ENCODE measurements at regions not wholly inside any gene's neighbourhood (a gene's known extent, or its start where the extent isn't known, plus 50 kb on each side); places are given as distances from the start of the nearest gene placed in this dataset.
"Not testable (repeated sequence)": the region's sequence is repeated elsewhere in the genome, so short reads cannot be mapped to it uniquely, and the experiment has no call there.

DNA sequence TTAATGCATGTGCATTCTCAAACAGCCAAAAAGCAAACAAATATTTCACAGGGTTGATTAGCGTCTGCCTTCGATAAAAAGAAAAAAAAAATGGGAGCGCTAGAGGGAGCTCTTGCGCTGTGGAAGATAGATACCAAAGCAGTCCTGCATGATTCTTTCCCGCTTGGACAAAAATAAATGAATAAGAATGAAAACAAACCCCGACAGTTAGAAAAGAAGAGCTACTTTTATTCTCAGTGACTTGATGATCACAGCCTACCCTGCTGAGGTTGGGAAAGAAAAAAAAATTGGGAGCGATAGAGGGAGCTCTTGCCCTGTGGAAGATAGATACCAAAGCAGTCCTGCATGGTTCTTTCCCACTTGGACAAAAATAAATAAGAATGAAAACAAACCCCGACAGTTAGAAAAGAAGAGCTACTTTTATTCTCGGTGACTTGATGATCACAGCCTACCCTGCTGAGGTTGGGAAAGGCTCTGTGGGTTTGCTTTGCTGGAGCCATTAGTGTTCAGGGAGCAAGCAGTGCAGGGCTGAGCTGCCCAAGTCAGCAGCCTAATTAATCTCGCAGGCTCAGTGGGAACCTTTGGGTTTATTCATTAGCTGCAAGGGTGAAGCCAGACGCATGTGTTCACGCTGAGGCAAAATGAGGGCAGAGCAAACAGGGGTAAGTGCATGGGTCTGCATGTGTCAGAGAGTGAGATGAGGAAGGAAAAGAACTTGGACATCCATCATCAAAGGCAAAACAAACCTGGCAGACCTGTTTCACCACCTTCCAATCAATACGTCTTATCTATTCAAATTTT lies 249.3 kb upstream of the PRKX start:
- Histone ChIP-seq H3K4me3 (ENCODE audit: insufficient read length, low read depth) (no peak overlapping the region), H3K9ac (ENCODE audit: insufficient read length, low read depth) (no peak overlapping the region), H3K27me3 (ENCODE audit: insufficient read depth, insufficient read length) (no peaks in the 10 kb centered on the region), H3K9me3 (ENCODE audit: insufficient read depth, low read length) (no peaks in the 10 kb centered on the region), H3K36me3 (ENCODE audit: insufficient read depth, insufficient read length, low read length) (no peaks in the 10 kb centered on the region), H3K4me1 (ENCODE audit: insufficient read depth, insufficient read length) (no peaks in the 10 kb centered on the region)
- TF ChIP-seq SUZ12 (IDR thresholded peaks at IDR 0.05; ENCODE audit: extremely low read depth, insufficient read depth, insufficient read length) (no peak), ZNF274 (IDR thresholded peaks at IDR 0.05; ENCODE audit: low read depth, low read length) (no peak), YY1 (IDR thresholded peaks at IDR 0.05; ENCODE audit: insufficient read depth, insufficient read length) (no peak)
- DNase-seq (ENCODE audit: low read depth, low spot score), result peak; percentile 30

- no peaks in the 10 kb centered on the region for H3K4me1 ChIP-seq (ENCODE audit: insufficient read depth, insufficient read length)
- DNase-seq (ENCODE audit: low read depth, low spot score), result no peak
- no peaks in the 10 kb centered on the region for H3K36me3 ChIP-seq (ENCODE audit: insufficient read depth, insufficient read length, low read length)
- no peak overlapping the region for H3K9ac ChIP-seq (ENCODE audit: insufficient read length, low read depth)
- H3K9me3 ChIP-seq (ENCODE audit: insufficient read depth, low read length), result no peaks in the 10 kb centered on the region
- H3K4me3 ChIP-seq (ENCODE audit: insufficient read length, low read depth), result no peak overlapping the region
- no peaks in the 10 kb centered on the region for H3K27me3 ChIP-seq (ENCODE audit: insufficient read depth, insufficient read length)
- TF ChIP-seq SUZ12 (IDR thresholded peaks at IDR 0.05; ENCODE audit: extremely low read depth, insufficient read depth, insufficient read length), result no peak
- TF ChIP-seq ZNF274 (IDR thresholded peaks at IDR 0.05; ENCODE audit: low read depth, low read length), result no peak
- TF ChIP-seq YY1 (IDR thresholded peaks at IDR 0.05; ENCODE audit: insufficient read depth, insufficient read length), result no peak
These were observed 247.5 kb upstream of the PRKX start for GRCh38 chrX:3960952-3961351.

GRCh38 chrX:3951859-3952258 lies 238.4 kb upstream of the PRKX start:
- H3K36me3 ChIP-seq (ENCODE audit: insufficient read depth, insufficient read length, low read length), result no peaks in the 10 kb centered on the region
- no peak overlapping the region for H3K9ac ChIP-seq (ENCODE audit: insufficient read length, low read depth)
- no peaks in the 10 kb centered on the region for H3K27me3 ChIP-seq (ENCODE audit: insufficient read depth, insufficient read length)
- H3K4me1 ChIP-seq (ENCODE audit: insufficient read depth, insufficient read length), result no peaks in the 10 kb centered on the region
- no peak for DNase-seq (ENCODE audit: low read depth, low spot score)
- H3K4me3 ChIP-seq (ENCODE audit: insufficient read length, low read depth), result no peak overlapping the region
- H3K9me3 ChIP-seq (ENCODE audit: insufficient read depth, low read length), result no peaks in the 10 kb centered on the region
- no peak for TF ChIP-seq SUZ12 (IDR thresholded peaks at IDR 0.05; ENCODE audit: extremely low read depth, insufficient read depth, insufficient read length)
- TF ChIP-seq ZNF274 (IDR thresholded peaks at IDR 0.05; ENCODE audit: low read depth, low read length), result no peak
- TF ChIP-seq YY1 (IDR thresholded peaks at IDR 0.05; ENCODE audit: insufficient read depth, insufficient read length), result no peak

DNA sequence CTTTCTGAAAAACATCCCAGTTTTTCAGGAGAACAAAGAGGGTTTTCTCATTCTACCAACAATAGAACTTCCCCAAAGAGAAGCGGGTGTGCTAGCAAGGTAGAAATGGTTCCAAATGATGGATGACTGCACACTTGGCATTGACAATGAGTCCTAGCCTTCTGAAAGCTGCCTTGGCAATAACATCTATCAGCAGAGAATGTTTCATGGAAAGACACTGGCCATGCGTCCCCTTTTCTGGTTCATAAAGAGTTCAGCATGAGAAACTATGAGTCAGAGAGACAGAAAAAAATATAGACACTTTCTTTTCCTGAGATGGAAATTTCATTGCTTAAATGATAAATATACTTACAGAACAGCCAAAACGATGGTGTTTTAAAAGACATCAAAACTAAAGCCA lies 236.9 kb upstream of the PRKX start:
- TF ChIP-seq ZNF274 (IDR thresholded peaks at IDR 0.05; ENCODE audit: low read depth, low read length), result no peak
- TF ChIP-seq YY1 (IDR thresholded peaks at IDR 0.05; ENCODE audit: insufficient read depth, insufficient read length), result no peak
- no peak for TF ChIP-seq SUZ12 (IDR thresholded peaks at IDR 0.05; ENCODE audit: extremely low read depth, insufficient read depth, insufficient read length)

GRCh38 chrX:3943965-3944364 lies 230.5 kb upstream of the PRKX start:
- Histone ChIP-seq H3K9ac (ENCODE audit: insufficient read length, low read depth) (no peak overlapping the region), H3K4me1 (ENCODE audit: insufficient read depth, insufficient read length) (no peaks in the 10 kb centered on the region), H3K36me3 (ENCODE audit: insufficient read depth, insufficient read length, low read length) (no peaks in the 10 kb centered on the region), H3K27me3 (ENCODE audit: insufficient read depth, insufficient read length) (no peaks in the 10 kb centered on the region), H3K4me3 (ENCODE audit: insufficient read length, low read depth) (no peak overlapping the region), H3K9me3 (ENCODE audit: insufficient read depth, low read length) (no peaks in the 10 kb centered on the region)
- TF ChIP-seq YY1 (IDR thresholded peaks at IDR 0.05; ENCODE audit: insufficient read depth, insufficient read length) (no peak), SUZ12 (IDR thresholded peaks at IDR 0.05; ENCODE audit: extremely low read depth, insufficient read depth, insufficient read length) (no peak), ZNF274 (IDR thresholded peaks at IDR 0.05; ENCODE audit: low read depth, low read length) (no peak)
- no peak for DNase-seq (ENCODE audit: low read depth, low spot score)

More for the DNA sequence above, 236.9 kb upstream of the PRKX start:
- DNase-seq (ENCODE audit: low read depth, low spot score), result no peak
- Histone ChIP-seq H3K9ac (ENCODE audit: insufficient read length, low read depth) (no peak overlapping the region), H3K4me1 (ENCODE audit: insufficient read depth, insufficient read length) (no peaks in the 10 kb centered on the region), H3K27me3 (ENCODE audit: insufficient read depth, insufficient read length) (no peaks in the 10 kb centered on the region), H3K36me3 (ENCODE audit: insufficient read depth, insufficient read length, low read length) (no peaks in the 10 kb centered on the region), H3K4me3 (ENCODE audit: insufficient read length, low read depth) (no peak overlapping the region), H3K9me3 (ENCODE audit: insufficient read depth, low read length) (no peaks in the 10 kb centered on the region)

DNA sequence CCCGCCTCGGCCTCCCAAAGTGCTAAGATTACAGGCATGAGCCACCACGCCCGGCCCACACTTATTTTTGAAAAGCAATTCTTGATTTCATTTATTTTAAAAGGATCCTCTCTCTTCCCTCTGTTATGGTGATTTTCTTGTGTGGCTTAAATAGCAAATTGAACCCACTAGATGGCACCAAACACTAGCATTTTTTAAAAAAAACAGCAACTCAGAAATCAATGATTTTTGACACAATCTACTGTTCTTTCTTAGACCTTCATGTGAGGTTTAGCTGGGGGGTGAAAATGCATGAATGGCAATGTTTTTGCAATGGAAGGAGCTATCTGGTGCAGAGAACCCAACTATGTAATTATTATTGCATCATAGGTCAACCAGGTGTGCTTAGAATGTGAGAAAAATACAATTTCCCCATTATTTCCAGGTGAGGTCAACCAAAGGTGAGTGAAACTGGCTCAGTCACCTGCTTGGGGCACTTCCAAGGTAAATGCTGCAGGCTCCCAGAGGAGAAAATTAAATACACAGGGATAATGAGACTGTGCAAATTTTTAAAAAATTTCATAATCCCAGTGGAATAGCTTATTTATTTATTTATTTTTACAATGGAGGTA lies 226.7 kb upstream of the PRKX start:
- Histone ChIP-seq H3K9me3 (ENCODE audit: insufficient read depth, low read length) (no peaks in the 10 kb centered on the region), H3K36me3 (ENCODE audit: insufficient read depth, insufficient read length, low read length) (no peaks in the 10 kb centered on the region), H3K4me3 (ENCODE audit: insufficient read length, low read depth) (no peak overlapping the region), H3K9ac (ENCODE audit: insufficient read length, low read depth) (no peak overlapping the region), H3K27me3 (ENCODE audit: insufficient read depth, insufficient read length) (no peaks in the 10 kb centered on the region), H3K4me1 (ENCODE audit: insufficient read depth, insufficient read length) (no peaks in the 10 kb centered on the region)
- peak; percentile 20 for DNase-seq (ENCODE audit: low read depth, low spot score)
- TF ChIP-seq YY1 (IDR thresholded peaks at IDR 0.05; ENCODE audit: insufficient read depth, insufficient read length) (no peak), ZNF274 (IDR thresholded peaks at IDR 0.05; ENCODE audit: low read depth, low read length) (no peak)

- no peak for DNase-seq (ENCODE audit: low read depth, low spot score)
- Histone ChIP-seq H3K4me3 (ENCODE audit: insufficient read length, low read depth) (no peak overlapping the region), H3K36me3 (ENCODE audit: insufficient read depth, insufficient read length, low read length) (no peaks in the 10 kb centered on the region), H3K9ac (ENCODE audit: insufficient read length, low read depth) (no peak overlapping the region), H3K4me1 (ENCODE audit: insufficient read depth, insufficient read length) (no peaks in the 10 kb centered on the region), H3K9me3 (ENCODE audit: insufficient read depth, low read length) (no peaks in the 10 kb centered on the region), H3K27me3 (ENCODE audit: insufficient read depth, insufficient read length) (no peaks in the 10 kb centered on the region)
- TF ChIP-seq ZNF274 (IDR thresholded peaks at IDR 0.05; ENCODE audit: low read depth, low read length), result no peak
- no peak for TF ChIP-seq YY1 (IDR thresholded peaks at IDR 0.05; ENCODE audit: insufficient read depth, insufficient read length)
- TF ChIP-seq SUZ12 (IDR thresholded peaks at IDR 0.05; ENCODE audit: extremely low read depth, insufficient read depth, insufficient read length), result no peak
These were observed 225.1 kb upstream of the PRKX start for GRCh38 chrX:3938587-3938986.

GRCh38 chrX:3935196-3935595 lies 221.7 kb upstream of the PRKX start:
- not testable (repeated sequence) for DNase-seq (ENCODE audit: low read depth, low spot score); H3K9me3 ChIP-seq (ENCODE audit: insufficient read depth, low read length); H3K4me3 ChIP-seq (ENCODE audit: insufficient read length, low read depth); H3K36me3 ChIP-seq (ENCODE audit: insufficient read depth, insufficient read length, low read length); H3K4me1 ChIP-seq (ENCODE audit: insufficient read depth, insufficient read length); H3K9ac ChIP-seq (ENCODE audit: insufficient read length, low read depth); H3K27me3 ChIP-seq (ENCODE audit: insufficient read depth, insufficient read length)

GRCh38 chrX:3920424-3921017 lies 207.1 kb upstream of the PRKX start:
- not testable (repeated sequence) for DNase-seq (ENCODE audit: low read depth, low spot score); H3K36me3 ChIP-seq (ENCODE audit: insufficient read depth, insufficient read length, low read length); H3K4me3 ChIP-seq (ENCODE audit: insufficient read length, low read depth); H3K4me1 ChIP-seq (ENCODE audit: insufficient read depth, insufficient read length); H3K9me3 ChIP-seq (ENCODE audit: insufficient read depth, low read length); H3K9ac ChIP-seq (ENCODE audit: insufficient read length, low read depth); H3K27me3 ChIP-seq (ENCODE audit: insufficient read depth, insufficient read length)

All from NT2/D1 (cell line).